DMS114 treated with DMSO at 0.1 percent for 48 hours (cell line): ENCODE measurements at regions not wholly inside any gene's neighbourhood (a gene's known extent, or its start where the extent isn't known, plus 50 kb on each side); places are given as distances from the start of the nearest gene placed in this dataset.

Experiments used
- DNase-seq: peaks from one replicate; lab custom pipeline; 2025; ENCODE audit not compliant: unreplicated experiment; lab: John Stamatoyannopoulos, UW

- DNase-seq, result no peak
Measured at GRCh38 chr1:221897321-221897721, 155.4 kb upstream of the DUSP10 start.

DNA sequence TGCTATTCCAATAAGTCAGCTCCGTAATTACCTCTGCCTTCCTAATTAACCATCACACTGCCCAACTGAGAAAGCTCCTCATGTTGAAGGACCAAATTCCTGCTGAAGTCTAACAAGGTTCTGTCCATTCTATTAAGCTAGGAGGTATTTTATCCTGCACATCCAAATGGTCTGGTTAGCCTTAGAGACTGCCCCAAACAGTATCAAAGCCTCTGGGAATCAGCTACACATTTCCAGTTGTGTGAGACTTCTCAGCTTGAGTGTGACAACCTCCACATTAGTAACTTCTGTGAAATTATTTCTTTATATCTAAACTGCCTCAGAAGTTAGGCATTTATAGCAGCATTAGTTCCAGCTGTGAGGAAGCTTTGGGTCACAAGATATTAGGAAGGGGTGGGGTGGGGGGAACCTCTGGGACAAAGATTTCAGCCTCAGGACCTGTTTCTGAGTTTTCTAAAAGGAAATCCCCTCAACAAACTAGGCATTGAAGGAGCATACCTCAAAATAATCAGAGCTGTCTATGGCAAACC lies 150.5 kb upstream of the DUSP10 start:
- DNase-seq, result no peak

- DNase-seq, result no peak
Measured at GRCh38 chr1:221891708-221892107, 149.8 kb upstream of the DUSP10 start.

DNA sequence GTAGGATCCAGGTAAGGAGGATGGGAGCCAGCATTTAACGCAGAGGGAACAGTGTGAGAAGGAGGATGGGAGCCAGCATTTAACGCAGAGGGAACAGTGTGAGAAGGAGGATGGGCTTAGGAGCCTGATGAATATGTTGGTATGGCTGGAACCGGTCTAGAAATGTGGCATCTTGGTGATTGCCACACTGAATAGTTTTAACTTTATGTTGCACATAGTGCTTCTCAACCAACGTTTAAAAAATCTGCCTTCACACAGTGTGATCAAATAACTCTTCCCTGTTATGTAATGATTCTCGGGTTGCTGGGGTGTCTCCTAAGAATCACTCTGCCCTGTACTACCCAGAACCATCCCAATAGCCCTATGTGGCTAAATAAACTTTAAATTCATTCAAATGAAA lies 146.9 kb upstream of the DUSP10 start:
- no peak for DNase-seq

GRCh38 chr1:221888218-221888617 lies 146.3 kb upstream of the DUSP10 start:
- DNase-seq, result no peak

GRCh38 chr1:221887758-221888157 lies 145.9 kb upstream of the DUSP10 start:
- DNase-seq, result no peak

- no peak for DNase-seq
Measured at GRCh38 chr1:221887415-221887746, 145.5 kb upstream of the DUSP10 start.

DNA sequence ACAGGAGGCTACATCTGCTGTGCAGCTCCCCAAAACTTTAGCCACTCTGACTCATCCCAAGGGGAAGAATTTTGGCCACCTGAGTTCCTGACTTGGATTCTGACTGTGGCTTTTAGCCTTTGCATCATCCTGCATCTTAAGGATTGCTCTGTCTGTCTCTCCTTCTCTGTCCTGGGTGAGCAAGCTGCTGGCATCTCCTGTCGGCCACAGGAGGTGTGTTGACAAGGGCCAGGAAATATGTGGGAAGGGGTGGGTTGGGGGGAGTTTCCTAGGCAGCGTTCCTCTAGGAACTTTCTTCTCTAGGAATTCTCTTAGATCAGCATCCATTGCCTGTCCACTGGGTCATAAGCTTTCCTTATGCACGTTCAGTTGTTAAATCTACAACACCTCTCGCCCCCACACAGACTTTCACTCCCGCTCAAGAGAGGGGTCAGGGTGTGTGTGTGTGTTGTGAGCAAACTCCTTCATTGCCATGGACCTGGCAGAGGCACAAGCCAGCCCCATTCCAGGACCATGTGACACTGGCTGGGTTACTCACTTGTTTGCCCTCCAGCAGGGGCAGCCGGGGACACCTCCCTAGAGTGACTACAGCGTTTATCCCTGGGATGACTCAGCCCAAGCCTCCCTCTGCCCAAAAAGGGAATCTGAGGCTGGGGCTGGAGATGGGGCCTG lies 145.0 kb upstream of the DUSP10 start:
- no peak for DNase-seq

DNA sequence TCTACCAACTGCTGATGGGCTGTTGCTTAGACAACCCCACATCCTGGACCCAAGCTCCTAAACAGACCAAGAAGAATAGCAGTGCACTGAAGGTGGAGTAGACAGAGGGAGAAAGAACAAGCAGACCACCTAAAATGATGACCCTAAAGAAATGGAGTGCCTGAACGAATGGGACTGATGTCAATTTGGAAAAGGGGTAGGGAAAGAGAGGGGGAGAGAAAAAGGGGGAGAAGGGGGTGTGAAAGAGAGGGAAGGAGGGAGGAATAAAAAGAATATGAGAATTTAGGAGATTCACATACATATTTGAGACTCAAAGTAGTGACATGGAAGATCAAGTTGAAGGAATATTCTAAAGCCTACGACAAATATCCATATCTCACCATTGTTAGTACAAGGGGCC lies 144.4 kb upstream of the DUSP10 start:
- DNase-seq, result no peak

DNA sequence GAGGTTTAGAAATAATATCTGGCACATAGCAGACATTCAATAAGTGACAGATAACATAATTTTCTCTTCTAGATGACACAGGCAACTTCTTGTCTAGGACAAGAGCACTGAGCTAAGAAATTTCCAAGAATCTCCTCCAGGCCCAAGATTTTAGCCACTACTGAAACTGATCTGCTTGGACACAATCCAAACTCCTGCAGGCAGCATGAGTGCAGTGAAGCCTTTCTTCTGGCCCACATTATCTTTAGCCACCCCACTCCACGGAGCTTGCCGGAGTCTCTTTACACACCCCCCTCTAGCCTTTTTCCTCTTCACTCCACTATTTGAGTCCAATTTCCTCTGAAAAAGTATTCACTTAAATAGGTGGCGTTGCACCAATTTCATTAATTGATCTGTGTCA lies 142.9 kb upstream of the DUSP10 start:
- no peak for DNase-seq

GRCh38 chr1:221881805-221882581 lies 140.1 kb upstream of the DUSP10 start:
- DNase-seq, result no peak

DNA sequence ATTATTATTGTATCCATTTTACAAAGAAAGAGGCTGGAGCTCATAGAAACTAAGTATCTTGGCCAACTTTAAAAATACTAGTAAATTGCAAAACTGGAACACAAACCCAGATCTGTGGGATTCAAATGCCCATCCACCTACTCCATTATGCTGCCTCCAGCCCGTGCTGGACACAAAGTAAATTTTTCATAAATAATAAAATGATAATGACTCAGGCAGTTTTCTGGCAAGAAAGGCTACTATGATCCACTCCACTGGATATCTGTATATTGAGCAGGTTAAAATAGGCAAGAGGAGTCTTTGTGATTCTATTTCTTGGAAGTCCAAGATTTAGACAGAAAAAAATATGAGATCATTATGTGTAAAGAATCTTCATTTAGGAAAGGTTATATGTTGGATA lies 138.3 kb upstream of the DUSP10 start:
- DNase-seq, result no peak

GRCh38 chr1:221878134-221878533 lies 136.2 kb upstream of the DUSP10 start:
- no peak for DNase-seq

- no peak for DNase-seq
Measured at GRCh38 chr1:221877311-221877710, 135.4 kb upstream of the DUSP10 start.

GRCh38 chr1:221875004-221875330 lies 133.1 kb upstream of the DUSP10 start:
- no peak for DNase-seq

DNA sequence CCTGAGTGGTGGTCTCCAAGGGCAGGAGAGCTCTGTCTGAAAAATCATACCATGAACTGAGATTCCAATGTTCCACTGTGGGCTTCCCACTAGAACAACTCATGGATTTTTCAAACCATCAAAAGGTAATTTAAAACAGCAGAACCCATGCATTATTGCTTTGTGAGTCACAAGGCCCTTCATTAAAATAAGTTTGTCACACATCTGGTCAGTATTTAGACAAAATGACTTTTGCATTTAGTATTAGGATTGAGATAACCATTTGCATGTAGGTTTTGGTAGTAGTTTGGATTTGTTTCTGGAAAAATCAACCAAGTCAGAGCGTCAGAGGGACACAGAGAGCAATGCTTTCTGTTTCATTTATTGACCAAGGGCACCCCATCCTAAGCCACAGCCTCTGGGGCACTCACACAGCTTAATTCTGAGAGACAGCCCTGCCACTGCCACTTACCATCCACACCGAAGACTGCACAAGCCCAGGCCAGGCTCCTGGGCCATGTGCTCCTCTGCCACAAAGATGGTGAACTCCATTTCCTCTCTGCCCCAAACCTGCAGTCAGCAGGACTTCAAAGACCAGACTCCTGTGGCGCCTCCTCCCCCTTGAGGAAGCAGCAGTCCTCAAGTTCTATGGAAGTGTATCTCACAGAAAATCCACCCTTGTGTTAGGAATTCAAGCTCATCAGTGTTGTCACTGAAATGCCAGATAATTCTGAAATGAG lies 132.6 kb upstream of the DUSP10 start:
- DNase-seq, result no peak

GRCh38 chr1:221873673-221874072 lies 131.8 kb upstream of the DUSP10 start:
- DNase-seq, result no peak

GRCh38 chr1:221871056-221871455 lies 129.2 kb upstream of the DUSP10 start:
- no peak for DNase-seq

GRCh38 chr1:221869779-221870178 lies 127.9 kb upstream of the DUSP10 start:
- DNase-seq, result no peak

- DNase-seq, result no peak
Measured at GRCh38 chr1:221868593-221869303, 126.9 kb upstream of the DUSP10 start.

DNA sequence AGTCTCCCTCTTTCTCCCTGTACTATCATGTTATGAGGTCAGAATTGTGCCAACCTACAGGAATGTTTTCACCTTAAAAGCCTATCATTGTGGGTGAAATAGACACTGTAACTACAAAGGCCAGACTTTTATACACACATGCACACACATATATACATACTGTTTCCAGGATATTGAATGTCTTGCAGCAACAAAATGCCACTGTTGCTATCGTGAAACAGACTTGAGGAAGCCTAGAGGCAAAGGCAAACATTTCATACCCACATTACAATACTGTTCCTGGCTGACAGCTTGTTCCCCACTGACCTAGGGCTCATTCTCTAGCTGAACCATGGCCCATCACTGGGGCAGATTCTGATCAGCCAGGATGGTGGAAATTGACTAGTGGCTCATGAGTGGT lies 125.1 kb upstream of the DUSP10 start:
- no peak for DNase-seq
